GM12878 (cell line): ENCODE measurements at regions not wholly inside any gene's neighbourhood (a gene's known extent, or its start where the extent isn't known, plus 50 kb on each side); places are given as distances from the start of the nearest gene placed in this dataset.
"Not testable (repeated sequence)": the region's sequence is repeated elsewhere in the genome, so short reads cannot be mapped to it uniquely, and the experiment has no call there.

Source experiments
- CBFB ChIP-seq: IDR thresholded peaks from 2 replicates; pipeline ENCODE4 v1.6.1; 2016; ENCODE audit warnings: antibody characterized with exemption, low read depth
- CTCF ChIP-seq, 3 experiments: IDR thresholded peaks in 2 of 3; conservative IDR thresholded peaks in 1 of 3; 2 replicates each; pipeline ENCODE4 v1.5.1; 2011; ENCODE audit warnings: low read depth in 3 of 3, low read length in 3 of 3, mild to moderate bottlenecking in 3 of 3, control low read depth in 2 of 3, moderate library complexity in 2 of 3, inconsistent platforms in 1 of 3, mixed read lengths in 1 of 3; ENCODE audit not compliant: control insufficient read depth in 2 of 3, insufficient read depth in 1 of 3; ENCODE audit errors: extremely low read depth in 1 of 3
- HDGF ChIP-seq: fragments of 450-650 bp; IDR thresholded peaks from 2 replicates; pipeline ENCODE4 v1.6.1; 2016; ENCODE audit warnings: antibody characterized with exemption
- MYC ChIP-seq: IDR thresholded peaks from 2 replicates; pipeline ENCODE4 v1.6.1; 2011; ENCODE audit warnings: mild to moderate bottlenecking, low read length, moderate library complexity, inconsistent platforms; ENCODE audit not compliant: insufficient read depth, insufficient replicate concordance, insufficient read length, severe bottlenecking
- NR2C1 ChIP-seq: fragments of 450-650 bp; IDR thresholded peaks from 2 replicates; pipeline ENCODE4 v1.6.1; 2017; ENCODE audit warnings: antibody characterized with exemption, mild to moderate bottlenecking, moderate library complexity
- POLR2A ChIP-seq: IDR thresholded peaks from 2 replicates; pipeline ENCODE4 v1.6.1; 2011; ENCODE audit warnings: low read depth, mild to moderate bottlenecking, low read length
- RAD21 ChIP-seq: IDR thresholded peaks from 2 replicates; pipeline ENCODE4 v1.6.1; 2011; ENCODE audit warnings: mild to moderate bottlenecking, low read depth, low read length, moderate library complexity; ENCODE audit not compliant: insufficient read depth
- RFX5 ChIP-seq: IDR thresholded peaks from 2 replicates; pipeline ENCODE4 v1.6.1; 2011; ENCODE audit warnings: low read depth, low read length, improper control_type of control experiment
- SPI1 ChIP-seq: IDR thresholded peaks from 2 replicates; pipeline ENCODE4 v1.6.1; 2011; ENCODE audit warnings: low read depth, mild to moderate bottlenecking, low read length, moderate library complexity, borderline replicate concordance; ENCODE audit not compliant: insufficient read depth
- SUZ12 ChIP-seq: fragments of 200-600 bp; sonication (generic); IDR thresholded peaks from one replicate; pipeline ENCODE4 v1.6.1; 2018; ENCODE audit warnings: antibody characterized with exemption, mild to moderate bottlenecking; ENCODE audit not compliant: unreplicated experiment

DNA sequence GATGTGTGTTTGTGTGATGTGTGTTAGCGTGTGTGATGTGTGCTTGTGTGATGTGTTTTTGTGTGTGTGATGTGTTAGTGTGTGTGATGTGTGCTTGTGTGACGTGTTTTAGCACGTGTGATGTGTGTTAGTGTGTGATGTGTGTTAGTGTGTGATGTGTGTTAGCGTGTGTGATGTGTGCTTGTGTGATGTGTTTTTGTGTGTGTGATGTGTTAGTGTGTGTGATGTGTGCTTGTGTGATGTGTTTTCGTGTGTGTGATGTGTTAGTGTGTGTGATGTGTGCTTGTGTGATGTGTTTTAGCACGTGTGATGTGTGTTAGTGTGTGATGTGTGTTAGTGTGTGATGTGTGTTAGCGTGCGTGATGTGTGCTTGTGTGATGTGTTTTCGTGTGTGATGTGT, 69.0 kb upstream of the CFAP46 start:
- not testable (repeated sequence) for TF ChIP-seq MYC; CTCF (IDR thresholded peaks at IDR 0.05 in 2 of 3, conservative IDR thresholded peaks at IDR 0.05 in 1 of 3; ENCODE audit: control insufficient read depth in 2 of 3, extremely low read depth in 1 of 3, insufficient read depth in 1 of 3, low read depth in 3 of 3, low read length in 3 of 3); SPI1; SUZ12; NR2C1; POLR2A; RFX5; RAD21; CBFB; HDGF
